A549 (cell line): ENCODE measurements at regions not wholly inside any gene's neighbourhood (a gene's known extent, or its start where the extent isn't known, plus 50 kb on each side); places are given as distances from the start of the nearest gene placed in this dataset.

Experiments used
- ATAC-seq, 2 experiments: fragments of 200-7000 bp in 1 of 2; fragments of >200 bp in 1 of 2; cut with Nextera tagmentation in 1 of 2; cut with Tn5 transposase in 1 of 2; 3 replicates each; pipeline versions ENCODE4 v1.8.0 to v1.9.1; 2018 to 2020; ENCODE audit warnings: mild to moderate bottlenecking in 1 of 2, moderate library complexity in 1 of 2
- CTCF ChIA-PET: fragments of 300-600 bp; sonication (Branson Sonifier 250); formaldehyde crosslinking; extraction: SDS; loops from one replicate; lab custom pipeline; 2021; ENCODE audit warnings: antibody characterized with exemption, inconsistent platforms; lab: Yijun Ruan, JAX
- POLR2A ChIA-PET: fragments of 350-600 bp; formaldehyde crosslinking; extraction: SDS; loops from one replicate; lab custom pipeline; 2021; ENCODE audit warnings: antibody characterized with exemption, inconsistent platforms; lab: Yijun Ruan, JAX
- DNase-seq, 2 experiments: peaks; one replicate each; pipeline versions ENCODE4 v3.0.0 to v3.0.0-alpha.2; 2011 to 2016; ENCODE audit warnings: low read depth in 1 of 2, low spot score in 1 of 2
- FAIRE-seq: peaks from 2 replicates; lab custom pipeline; 2011; peaks lifted over from hg19 to GRCh38; lab: Jason Lieb, UNC
- H3K27ac ChIP-seq, 2 experiments: fragments of >200 bp; sonication (Bioruptor Twin); formaldehyde crosslinking; 3 replicates each; pipeline ENCODE4 v1.5.1; 2016 to 2017
- H3K4me1 ChIP-seq: fragments of >200 bp; sonication (Bioruptor Twin); formaldehyde crosslinking; 3 replicates; pipeline ENCODE4 v1.6.1; 2016
- H3K4me2 ChIP-seq: fragments of >200 bp; sonication (Bioruptor Twin); formaldehyde crosslinking; 3 replicates; pipeline ENCODE4 v1.6.1; 2016
- H3K4me3 ChIP-seq: fragments of >200 bp; sonication (Bioruptor Twin); formaldehyde crosslinking; 3 replicates; pipeline ENCODE4 v1.5.1; 2016
- H3K9me3 ChIP-seq: fragments of >200 bp; sonication (Bioruptor Twin); formaldehyde crosslinking; 3 replicates; pipeline ENCODE4 v1.6.1; 2016
- ATOH8 ChIP-seq: fragments of 250-450 bp; sonication (Bioruptor Pico); IDR thresholded peaks from 2 replicates; pipeline ENCODE4 v1.5.0; 2020; ENCODE audit warnings: low read depth, mild to moderate bottlenecking, moderate library complexity
- BHLHE40 ChIP-seq: IDR thresholded peaks from 2 replicates; pipeline ENCODE4 v1.6.1; 2012; ENCODE audit warnings: low read depth, low read length, inconsistent platforms
- CBX8 ChIP-seq: fragments of 200-600 bp; sonication (generic); IDR thresholded peaks from 2 replicates; pipeline ENCODE4 v1.6.1; 2016
- CEBPB ChIP-seq, 2 experiments: fragments of >200 bp in 1 of 2; sonication (Bioruptor Twin) in 1 of 2; formaldehyde crosslinking in 1 of 2; IDR thresholded peaks; 2 replicates each; pipeline ENCODE4 v1.6.1; 2012 to 2016
- EHF ChIP-seq: fragments of 250-450 bp; sonication (Bioruptor Pico); IDR thresholded peaks from 2 replicates; pipeline ENCODE4 v1.5.0; 2020; ENCODE audit warnings: mild to moderate bottlenecking
- EHMT2 ChIP-seq: fragments of 200-600 bp; sonication (generic); IDR thresholded peaks from 2 replicates; pipeline ENCODE4 v1.6.1; 2016; ENCODE audit warnings: antibody characterized with exemption, low read depth, mild to moderate bottlenecking, moderate library complexity
- ESRRA ChIP-seq: fragments of 150-350 bp; IDR thresholded peaks from 2 replicates; pipeline ENCODE4 v1.6.1; 2014; ENCODE audit warnings: mild to moderate bottlenecking, low read length, borderline replicate concordance
- FOSL2 ChIP-seq, 2 experiments: fragments of 450-650 bp in 1 of 2; fragments of >200 bp in 1 of 2; sonication (Bioruptor Twin) in 1 of 2; formaldehyde crosslinking; IDR thresholded peaks; 2 replicates each; pipeline versions ENCODE4 v1.5.0 to v1.6.1; 2016 to 2020; ENCODE audit warnings: mild to moderate bottlenecking in 1 of 2, moderate library complexity in 1 of 2
- GATA3 ChIP-seq: IDR thresholded peaks from 2 replicates; pipeline ENCODE4 v1.6.1; 2012; ENCODE audit warnings: borderline replicate concordance
- HDAC2 ChIP-seq: fragments of 200-600 bp; sonication (generic); IDR thresholded peaks from 2 replicates; pipeline ENCODE4 v1.6.1; 2016
- HOXA7 ChIP-seq: fragments of 250-450 bp; sonication (Bioruptor Pico); IDR thresholded peaks from 2 replicates; pipeline ENCODE4 v1.5.0; 2020; ENCODE audit warnings: mild to moderate bottlenecking, moderate library complexity
- HOXB13 ChIP-seq: fragments of 250-450 bp; sonication (Bioruptor Pico); IDR thresholded peaks from 2 replicates; pipeline ENCODE4 v1.5.0; 2020; ENCODE audit warnings: low read depth, mild to moderate bottlenecking, moderate library complexity
- HOXB5 ChIP-seq: fragments of 250-450 bp; sonication (Bioruptor Pico); IDR thresholded peaks from 2 replicates; pipeline ENCODE4 v1.5.0; 2020; ENCODE audit warnings: mild to moderate bottlenecking, moderate library complexity
- MAFK ChIP-seq: fragments of 450-650 bp; IDR thresholded peaks from 2 replicates; pipeline ENCODE4 v1.6.1; 2014; ENCODE audit not compliant: partially characterized antibody
- MAZ ChIP-seq: fragments of 150-350 bp; IDR thresholded peaks from 2 replicates; pipeline ENCODE4 v1.6.1; 2014; ENCODE audit warnings: antibody characterized with exemption, low read depth, low read length, borderline replicate concordance
- MYC ChIP-seq: IDR thresholded peaks from 2 replicates; pipeline ENCODE4 v1.6.1; 2012; ENCODE audit warnings: mild to moderate bottlenecking, inconsistent platforms, low read length, improper control_type of control experiment, borderline replicate concordance
- NPAS2 ChIP-seq: fragments of 250-450 bp; sonication (Bioruptor Pico); IDR thresholded peaks from 2 replicates; pipeline ENCODE4 v1.8.0; 2022; ENCODE audit warnings: mild to moderate bottlenecking, moderate library complexity, borderline replicate concordance
- PBX3 ChIP-seq: IDR thresholded peaks from 2 replicates; pipeline ENCODE4 v1.6.1; 2012
- POLR2A ChIP-seq: IDR thresholded peaks from 2 replicates; pipeline ENCODE4 v1.6.1; 2012; ENCODE audit warnings: mild to moderate bottlenecking, low read length
- RAD21 ChIP-seq, 2 experiments: fragments of >200 bp in 1 of 2; sonication (Bioruptor Twin) in 1 of 2; formaldehyde crosslinking in 1 of 2; IDR thresholded peaks in 1 of 2; conservative IDR thresholded peaks in 1 of 2; 2 replicates in 1 of 2; 3 replicates in 1 of 2; pipeline ENCODE4 v1.6.1; 2012 to 2018; ENCODE audit warnings: inconsistent platforms in 1 of 2
- RARB ChIP-seq: fragments of 250-450 bp; sonication (Bioruptor Pico); IDR thresholded peaks from 2 replicates; pipeline ENCODE4 v1.8.0; 2021; ENCODE audit warnings: mild to moderate bottlenecking, moderate library complexity
- RCOR1 ChIP-seq: fragments of 150-350 bp; IDR thresholded peaks from 2 replicates; pipeline ENCODE4 v1.6.1; 2014; ENCODE audit warnings: antibody characterized with exemption, low read length, low read depth
- REST ChIP-seq: fragments of 200-600 bp; sonication (generic); IDR thresholded peaks from 2 replicates; pipeline ENCODE4 v1.6.1; 2016; ENCODE audit warnings: antibody characterized with exemption, mild to moderate bottlenecking, moderate library complexity
- RFX5 ChIP-seq: fragments of 450-650 bp; IDR thresholded peaks from 2 replicates; pipeline ENCODE4 v1.7.1; 2014; ENCODE audit warnings: antibody characterized with exemption, mild to moderate bottlenecking, moderate library complexity
- RNF2 ChIP-seq: fragments of 200-600 bp; sonication (generic); IDR thresholded peaks from 2 replicates; pipeline ENCODE4 v1.6.1; 2016; ENCODE audit warnings: low read depth, mild to moderate bottlenecking, antibody characterized with exemption, moderate library complexity, borderline replicate concordance
- SREBF2 ChIP-seq: fragments of 450-650 bp; IDR thresholded peaks from 2 replicates; pipeline ENCODE4 v1.6.1; 2014; ENCODE audit warnings: mild to moderate bottlenecking, moderate library complexity
- TFCP2L1 ChIP-seq: fragments of 250-450 bp; sonication (Bioruptor Pico); IDR thresholded peaks from 2 replicates; pipeline ENCODE4 v1.5.0; 2021; ENCODE audit warnings: mild to moderate bottlenecking
- ZC3H11A ChIP-seq: fragments of 450-650 bp; IDR thresholded peaks from 2 replicates; pipeline ENCODE4 v1.6.1; 2014; ENCODE audit warnings: antibody characterized with exemption, mild to moderate bottlenecking
- ZSCAN20 ChIP-seq: fragments of 250-450 bp; sonication (Bioruptor Pico); IDR thresholded peaks from 2 replicates; pipeline ENCODE4 v1.8.0; 2022; ENCODE audit warnings: mild to moderate bottlenecking, moderate library complexity
- WGBS: methylation state at CpG from one replicate; pipeline ENCODE4 v1.1.6; 2017; ENCODE audit errors: missing lambda C conversion rate; 5-methylcytosine and 5-hydroxymethylcytosine counted together
- TF ChIP-seq, protein P1 (sequence below): IDR thresholded peaks from 2 replicates; pipeline ENCODE4 v1.6.1; 2012; ENCODE audit warnings: low read depth, borderline replicate concordance

GRCh38 chr1:83547901-83548300 lies 451.0 kb downstream of the TTLL7 start:
- DNase-seq (no peak), FAIRE-seq (no peak), ATAC-seq (no peak)
- WGBS = 8% methylated on average over 6 of the region's 6 CpGs
- POLR2A ChIA-PET = no interaction called here
- Histone ChIP-seq H3K4me2 (no peak overlapping the region), H3K27ac (no peak overlapping the region), H3K4me3 (no peak overlapping the region), H3K4me1 (no peaks in the 10 kb centered on the region), H3K9me3 (no peaks in the 10 kb centered on the region)
- TF ChIP-seq HOXB5 (CRISPR knock-in tag) (no peak), BHLHE40 (no peak), MYC (no peak), MAZ (no peak), CEBPB (IDR thresholded peaks at IDR 0.05) (no peak), RNF2 (no peak), POLR2A (no peak)
- CTCF ChIA-PET = no interaction called here

DNA sequence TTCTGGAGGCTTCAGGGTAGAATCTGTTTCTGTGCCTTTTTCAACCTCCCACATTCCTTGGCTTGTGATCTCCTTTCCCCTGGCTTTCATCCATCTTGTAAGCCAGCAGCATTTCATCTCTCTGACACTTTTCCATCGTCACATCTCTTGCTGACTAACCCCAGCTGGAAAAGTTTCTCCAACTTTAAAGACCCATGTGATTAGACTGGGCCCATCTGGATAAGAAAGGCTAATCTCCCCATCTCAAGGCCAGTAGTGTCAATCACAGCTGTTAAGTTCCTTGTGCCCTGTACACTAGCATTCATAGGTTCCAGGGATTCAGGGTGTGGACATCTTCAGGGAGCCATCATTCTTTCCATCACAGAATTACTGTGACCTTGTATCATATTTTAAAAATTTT lies 452.1 kb downstream of the TTLL7 start:
- 14% methylated on average over 1 of the region's 1 CpG for WGBS
- TF ChIP-seq CBX8 (no peak), RFX5 (no peak), EHMT2 (no peak), FOSL2 (IDR thresholded peaks at IDR 0.05) (no peak), FOSL2 (CRISPR knock-in tag; IDR thresholded peaks at IDR 0.05) (no peak), CEBPB (IDR thresholded peaks at IDR 0.05) (no peak), EHF (no peak), MAFK (no peak), RARB (CRISPR knock-in tag) (no peak), ATOH8 (CRISPR knock-in tag) (no peak), GATA3 (no peak), RAD21 (conservative IDR thresholded peaks at IDR 0.05 in 1 of 2, IDR thresholded peaks at IDR 0.05 in 1 of 2) (no peak), PBX3 (no peak), HOXB13 (CRISPR knock-in tag) (no peak), TFCP2L1 (CRISPR knock-in tag) (no peak), ZC3H11A (no peak)
- ATAC-seq (no peak), DNase-seq (no peak), FAIRE-seq (no peak)
- H3K4me2 ChIP-seq = no peak overlapping the region
- ChIA-PET POLR2A (no interaction called here), CTCF (no interaction called here)
- H3K27ac ChIP-seq = no peak overlapping the region
- H3K4me1 ChIP-seq = no peaks in the 10 kb centered on the region
- H3K4me3 ChIP-seq = no peak overlapping the region
- no peaks in the 10 kb centered on the region for H3K9me3 ChIP-seq

GRCh38 chr1:83545066-83545862 lies 453.7 kb downstream of the TTLL7 start:
- H3K4me3 ChIP-seq = no peak overlapping the region
- peak in 1 of 2 experiments; percentile 1 for DNase-seq
- H3K4me1 ChIP-seq = no peaks in the 10 kb centered on the region
- ATAC-seq = no peak
- 47% methylated on average over 5 of the region's 5 CpGs for WGBS
- H3K27ac ChIP-seq = no peak overlapping the region
- POLR2A ChIA-PET = no interaction called here
- FAIRE-seq = no peak
- CTCF ChIA-PET = no interaction called here
- H3K4me2 ChIP-seq = no peak overlapping the region
- H3K9me3 ChIP-seq = no peaks in the 10 kb centered on the region
- TF ChIP-seq NPAS2 (CRISPR knock-in tag) (no peak), ZSCAN20 (CRISPR knock-in tag) (no peak), SREBF2 (no peak), HDAC2 (no peak), RCOR1 (no peak), BHLHE40 (no peak), REST (no peak), MYC (no peak), CEBPB (IDR thresholded peaks at IDR 0.05) (no peak), HOXA7 (CRISPR knock-in tag) (no peak), MAFK (no peak), RFX5 (no peak), ESRRA (no peak)
- TF ChIP-seq, protein P1, sequence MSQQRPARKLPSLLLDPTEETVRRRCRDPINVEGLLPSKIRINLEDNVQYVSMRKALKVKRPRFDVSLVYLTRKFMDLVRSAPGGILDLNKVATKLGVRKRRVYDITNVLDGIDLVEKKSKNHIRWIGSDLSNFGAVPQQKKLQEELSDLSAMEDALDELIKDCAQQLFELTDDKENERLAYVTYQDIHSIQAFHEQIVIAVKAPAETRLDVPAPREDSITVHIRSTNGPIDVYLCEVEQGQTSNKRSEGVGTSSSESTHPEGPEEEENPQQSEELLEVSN = no peak
